ENCODE measurements at regions not wholly inside any gene's neighbourhood (a gene's known extent, or its start where the extent isn't known, plus 50 kb on each side); places are given as distances from the start of the nearest gene placed in this dataset.
"Not testable (repeated sequence)": the region's sequence is repeated elsewhere in the genome, so short reads cannot be mapped to it uniquely, and the experiment has no call there.

- DNase-seq = not testable (repeated sequence)
Observed at GRCh38 chr17:20387549-20387948, 79.8 kb downstream of the LGALS9B start.

DNA sequence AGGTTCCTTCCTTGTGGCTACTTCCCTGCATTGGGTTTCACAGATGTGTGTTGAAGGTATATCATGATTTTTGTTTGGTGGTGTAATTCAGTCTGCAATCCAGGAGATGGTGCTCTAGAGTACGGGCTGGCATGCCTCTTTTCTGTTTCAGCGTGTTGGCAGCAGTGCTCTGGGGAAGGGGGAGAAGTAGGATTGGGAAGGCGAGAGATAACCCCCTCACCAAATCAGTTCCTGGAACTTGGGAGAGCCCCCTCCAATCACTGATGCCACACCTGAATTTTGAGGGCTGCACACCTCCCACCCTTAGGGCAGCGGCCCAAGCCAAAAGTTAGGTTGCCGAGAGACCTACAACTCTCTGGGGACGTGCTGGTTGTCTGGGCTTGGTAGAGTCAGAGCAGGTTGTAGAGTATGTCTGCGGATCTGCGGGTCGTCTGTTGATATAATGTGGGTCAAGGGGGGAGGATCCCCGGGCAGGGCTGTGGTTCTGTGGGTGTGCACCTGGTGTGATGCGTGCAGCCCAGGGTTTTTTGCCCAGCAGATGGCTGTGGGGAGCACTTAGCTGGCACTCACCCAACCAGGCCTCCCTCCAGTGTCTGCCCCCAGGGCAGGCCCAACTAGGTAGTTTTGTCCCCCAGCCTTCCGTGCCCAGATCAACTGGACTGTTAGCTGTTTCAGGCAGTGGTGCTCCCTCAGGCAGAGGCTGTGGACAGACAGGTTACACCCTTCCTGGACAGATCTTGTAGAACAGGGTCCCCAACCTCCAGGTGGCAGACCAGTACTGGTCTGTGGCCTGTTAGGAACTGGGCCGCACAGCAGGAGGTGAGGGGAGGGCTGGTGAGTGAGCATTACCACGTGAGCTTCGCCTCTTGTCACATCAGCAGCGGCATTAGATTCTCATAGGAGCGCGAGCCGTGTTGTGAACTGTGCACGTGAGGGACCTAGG is 85.7 kb downstream of the LGALS9B start:
- peak; percentile 80 for DNase-seq

GRCh38 chr17:20380625-20381024 is 86.7 kb downstream of the LGALS9B start:
- not testable (repeated sequence) for DNase-seq

GRCh38 chr17:20379251-20379650 is 88.1 kb downstream of the LGALS9B start:
- DNase-seq = not testable (repeated sequence)

DNA sequence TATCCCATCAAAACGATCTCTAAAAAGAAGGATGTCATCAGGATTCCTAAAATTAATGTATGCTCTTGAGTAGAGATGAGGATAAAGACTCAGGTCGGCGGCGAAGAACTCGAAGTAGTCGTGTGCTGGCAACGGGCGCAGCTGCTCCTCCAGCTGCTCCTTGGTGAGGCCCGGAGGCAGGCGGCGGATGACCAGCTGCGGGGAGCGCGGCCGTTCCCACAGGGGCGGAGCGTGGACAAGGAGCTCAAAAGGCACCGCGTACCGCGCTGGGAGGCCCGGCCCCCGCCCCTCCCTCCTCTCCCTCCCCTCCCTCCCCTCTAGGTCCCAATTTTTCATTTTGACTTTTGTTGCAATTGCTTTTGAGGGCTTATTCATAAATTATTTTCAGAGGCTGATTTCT is 90.7 kb downstream of the LGALS9B start:
- DNase-seq = not testable (repeated sequence)

DNA sequence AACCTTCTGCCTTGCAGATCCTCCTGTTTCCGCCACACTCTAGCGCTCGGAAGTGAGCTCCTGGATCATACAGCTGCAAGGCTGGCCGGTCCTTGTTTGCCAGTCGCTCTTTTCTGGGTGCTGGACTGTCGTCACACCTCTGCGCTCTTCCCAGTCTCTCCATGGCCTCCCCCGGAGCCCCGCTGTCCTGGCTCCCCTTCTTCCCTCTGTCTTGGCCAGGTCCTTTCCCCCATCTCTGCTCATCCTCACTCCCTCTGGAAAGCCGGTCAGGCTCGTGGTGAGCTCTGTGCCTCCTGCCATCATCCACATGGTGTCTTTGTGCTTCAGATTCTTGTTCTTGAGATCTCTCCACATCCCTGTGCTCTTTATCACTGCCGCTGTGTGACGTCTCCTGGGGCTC is 91.6 kb downstream of the LGALS9B start:
- DNase-seq = not testable (repeated sequence)
